ENCODE measurements at regions not wholly inside any gene's neighbourhood (a gene's known extent, or its start where the extent isn't known, plus 50 kb on each side); places are given as distances from the start of the nearest gene placed in this dataset.

DNA sequence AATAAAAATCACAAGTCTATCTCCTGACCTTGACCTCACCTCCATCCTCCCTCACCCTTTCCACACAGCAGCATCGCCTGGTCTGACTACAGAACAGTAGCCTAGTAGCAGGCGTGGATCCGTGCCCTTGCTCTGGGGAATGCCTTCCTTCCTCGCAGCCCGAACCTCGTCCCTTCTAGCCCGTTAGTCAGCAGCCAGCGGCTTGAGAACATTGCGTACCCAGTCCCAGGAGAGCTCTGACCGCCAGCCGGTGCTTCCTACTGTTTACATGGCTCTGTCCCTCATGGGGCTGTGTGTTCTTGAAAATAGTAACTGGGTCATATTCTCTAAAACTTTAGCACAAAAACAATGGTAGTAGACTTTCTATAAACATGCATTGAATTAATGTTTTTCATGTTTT lies 682.7 kb upstream of the IGFBP3 start:
- CTCF ChIA-PET: no interaction called here

DNA sequence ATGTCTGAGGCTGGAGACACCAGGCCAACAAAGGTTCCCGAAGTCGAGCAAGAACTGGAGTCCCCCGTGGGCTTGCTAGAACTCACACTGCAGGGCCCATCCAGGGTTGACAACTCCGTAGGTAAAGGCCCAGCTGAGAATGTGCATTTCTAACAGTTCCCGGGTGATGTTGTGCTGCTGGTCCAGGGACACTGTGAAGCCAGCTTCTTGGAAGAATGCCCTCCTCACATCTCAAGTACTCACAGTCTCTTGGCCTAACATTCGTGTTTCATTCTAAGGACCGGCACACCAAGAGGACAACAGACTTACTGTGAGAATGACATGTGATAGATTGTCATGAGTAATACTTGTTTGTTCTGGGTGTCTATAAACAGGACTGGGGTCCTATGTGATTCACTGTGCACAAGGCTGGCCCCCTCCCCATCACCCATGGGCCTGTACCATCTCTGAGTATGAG lies 682.3 kb upstream of the IGFBP3 start:
- no peak overlapping the region for H2AFZ ChIP-seq (ENCODE audit: control insufficient read depth, low read depth, low read length)
- no peaks in the 10 kb centered on the region for H3K27me3 ChIP-seq (replicated peaks in 1 of 2; ENCODE audit: control insufficient read depth in 2 of 2, insufficient read depth in 2 of 2, low read length in 1 of 2)
- no peak overlapping the region for H3K9ac ChIP-seq (ENCODE audit: control insufficient read depth, insufficient read depth, low read length)
- ATAC-seq (no peak), FAIRE-seq (no peak), DNase-seq (ENCODE audit: low read depth, low spot score) (no peak)
- CTCF ChIA-PET: no interaction called here
- H3K36me3 ChIP-seq (ENCODE audit: control insufficient read depth in 2 of 2, insufficient read depth in 2 of 2, low read length in 1 of 2): no peaks in the 10 kb centered on the region
- no peaks in the 10 kb centered on the region for H3K9me3 ChIP-seq (replicated peaks; ENCODE audit: control insufficient read depth, insufficient read depth, low read length)
- H3K27ac ChIP-seq (ENCODE audit: control insufficient read depth, insufficient read depth): no peak overlapping the region
- intact Hi-C loops (cut with micrococcal nuclease; ENCODE audit: unreplicated experiment): no loop called here
- 30% methylated on average over 7 of the region's 7 CpGs for WGBS (ENCODE audit: insufficient coverage, insufficient replicate concordance, low lambda C conversion rate, missing lambda C conversion rate)
- no peaks in the 10 kb centered on the region for H3K4me1 ChIP-seq (ENCODE audit: control insufficient read depth, insufficient read depth, low read length)
- no peak overlapping the region for H3K4me3 ChIP-seq
- no peak overlapping the region for H3K4me2 ChIP-seq (ENCODE audit: control insufficient read depth, insufficient read depth)
- RAD21 ChIA-PET (ENCODE audit: unreplicated experiment): no interaction called here
- H3K79me2 ChIP-seq (ENCODE audit: control insufficient read depth, insufficient read depth, low read length): no peaks in the 10 kb centered on the region
- POLR2A ChIA-PET: no interaction called here
- SMC1A ChIA-PET (ENCODE audit: uncharacterized antibody, unreplicated experiment): interaction anchor here (1.0 to 1.1 kb wide), 2 partner anchors 38 to 57 kb away, joined by 3 read pairs; no protein-coding TSS in a partner anchor
- no peaks in the 10 kb centered on the region for H4K20me1 ChIP-seq (ENCODE audit: control insufficient read depth, insufficient read depth)
- in situ Hi-C loops (cut with MboI): no loop called here
- BruUV-seq (replicated peaks): no TSS peak
- TF ChIP-seq ETV6 (conservative IDR thresholded peaks at IDR 0.05 in 1 of 2, IDR thresholded peaks at IDR 0.05 in 1 of 2; ENCODE audit: borderline replicate concordance in 1 of 2, low read depth in 1 of 2) (no peak), ZNF217 (IDR thresholded peaks at IDR 0.05) (no peak), TCF3 (IDR thresholded peaks at IDR 0.05; ENCODE audit: borderline replicate concordance, insufficient read depth, low read depth, low read length) (no peak), SMARCA5 (IDR thresholded peaks at IDR 0.05) (no peak), SMAD1 (IDR thresholded peaks at IDR 0.05; ENCODE audit: low read depth, partially characterized antibody) (no peak), STAT3 (IDR thresholded peaks at IDR 0.05; ENCODE audit: low read depth, low read length) (no peak), YBX1 (IDR thresholded peaks at IDR 0.05) (no peak), BRCA1 (IDR thresholded peaks at IDR 0.05; ENCODE audit: low read depth, low read length) (no peak)

More for the DNA sequence above, 682.7 kb upstream of the IGFBP3 start:
- in situ Hi-C loops (cut with MboI) (no loop called here), intact Hi-C loops (cut with micrococcal nuclease; ENCODE audit: unreplicated experiment) (no loop called here)
- H3K4me2 ChIP-seq (ENCODE audit: control insufficient read depth, insufficient read depth): no peak overlapping the region
- H4K20me1 ChIP-seq (ENCODE audit: control insufficient read depth, insufficient read depth): no peaks in the 10 kb centered on the region
- no peak overlapping the region for H3K9ac ChIP-seq (ENCODE audit: control insufficient read depth, insufficient read depth, low read length)
- ATAC-seq (no peak; the same call in 2 of the 3 replicates), FAIRE-seq (no peak), DNase-seq (ENCODE audit: low read depth, low spot score) (no peak)
- no peaks in the 10 kb centered on the region for H3K79me2 ChIP-seq (ENCODE audit: control insufficient read depth, insufficient read depth, low read length)
- no peak overlapping the region for H3K27ac ChIP-seq (ENCODE audit: control insufficient read depth, insufficient read depth)
- H3K36me3 ChIP-seq (ENCODE audit: control insufficient read depth in 2 of 2, insufficient read depth in 2 of 2, low read length in 1 of 2): no peaks in the 10 kb centered on the region
- no peak overlapping the region for H3K4me3 ChIP-seq
- BruUV-seq (replicated peaks): no TSS peak
- ChIA-PET SMC1A (ENCODE audit: uncharacterized antibody, unreplicated experiment) (interaction anchor here (1.0 kb wide), 1 partner anchor 78 kb away, joined by 3 read pairs; no protein-coding TSS in a partner anchor), RAD21 (ENCODE audit: unreplicated experiment) (no interaction called here), POLR2A (no interaction called here)
- 26% methylated on average over 11 of the region's 11 CpGs for WGBS (ENCODE audit: insufficient coverage, insufficient replicate concordance, low lambda C conversion rate, missing lambda C conversion rate)
- H3K4me1 ChIP-seq (ENCODE audit: control insufficient read depth, insufficient read depth, low read length): no peaks in the 10 kb centered on the region
- TF ChIP-seq NR2F1 (conservative IDR thresholded peaks at IDR 0.05): 0 out of 2 replicates have a peak, but pooled peaks have one; percentile 16
- TF ChIP-seq ZNF217 (IDR thresholded peaks at IDR 0.05): no peak
- H2AFZ ChIP-seq (ENCODE audit: control insufficient read depth, low read depth, low read length): no peak overlapping the region
- H3K27me3 ChIP-seq (replicated peaks in 1 of 2; ENCODE audit: control insufficient read depth in 2 of 2, insufficient read depth in 2 of 2, low read length in 1 of 2): no peaks in the 10 kb centered on the region
- no peaks in the 10 kb centered on the region for H3K9me3 ChIP-seq (replicated peaks; ENCODE audit: control insufficient read depth, insufficient read depth, low read length)
